ENCODE measurements at regions not wholly inside any gene's neighbourhood (a gene's known extent, or its start where the extent isn't known, plus 50 kb on each side); places are given as distances from the start of the nearest gene placed in this dataset.

DNA sequence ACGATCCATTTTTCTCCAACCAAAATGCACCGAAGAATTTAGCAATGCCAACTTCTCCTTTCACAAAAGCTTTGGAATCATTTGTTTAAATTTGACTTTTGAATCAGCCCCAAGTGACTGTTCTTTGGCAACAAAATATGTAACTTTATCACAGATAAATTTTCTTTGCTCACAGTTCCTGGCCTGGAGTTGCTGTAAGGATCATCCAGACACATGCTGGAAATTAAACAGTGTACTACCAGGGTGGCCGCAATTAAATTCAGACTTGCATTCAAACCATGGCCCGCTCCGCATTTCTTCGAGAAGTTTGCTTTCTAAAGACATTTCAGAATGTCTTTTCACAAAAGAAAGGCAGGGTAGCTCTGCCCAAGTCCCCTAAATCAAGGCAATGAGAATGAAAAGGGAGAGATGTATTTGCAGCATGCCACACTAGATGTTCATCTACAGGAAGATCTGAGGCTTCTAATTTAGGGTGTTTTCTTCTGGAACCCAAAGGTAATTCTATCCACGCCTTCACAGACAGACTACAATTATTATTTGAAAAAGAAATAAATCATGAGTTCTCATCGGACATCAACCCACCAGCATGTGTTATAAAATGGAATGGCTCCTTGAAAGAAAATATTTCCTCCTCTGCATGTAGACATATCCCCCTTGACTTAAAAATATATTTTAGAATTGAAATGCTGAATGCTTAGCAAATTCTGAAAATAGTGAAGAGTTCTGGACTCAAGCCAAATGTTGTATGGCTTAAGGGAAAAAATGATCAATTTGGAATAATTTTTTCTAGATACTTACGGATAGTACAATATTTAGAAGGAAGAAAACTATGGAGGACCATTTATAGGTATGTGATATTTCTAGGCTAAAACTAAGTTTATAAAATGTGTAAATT lies 189.7 kb upstream of the BLID start:
- no peak for DNase-seq (ENCODE audit: low read depth)

DNA sequence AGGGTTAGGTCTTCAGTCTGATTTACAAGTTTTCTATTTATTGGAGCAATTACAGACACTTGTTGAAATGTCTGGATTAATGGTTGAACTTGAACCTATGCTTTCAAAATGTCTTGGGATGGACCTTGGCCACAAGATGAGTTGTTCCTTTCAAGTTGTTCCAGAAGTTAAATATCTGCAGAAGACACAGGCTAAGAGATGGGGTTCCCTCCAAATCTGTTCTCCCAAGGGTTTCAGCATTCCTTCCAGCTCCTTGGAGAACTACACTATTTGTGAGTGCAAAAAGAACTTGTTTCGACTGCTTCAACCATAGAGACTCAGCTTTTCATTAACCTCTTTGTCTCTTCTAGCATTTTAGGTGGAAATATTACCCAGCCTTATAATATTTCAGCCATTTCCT lies 189.0 kb upstream of the BLID start:
- H3K4me3 ChIP-seq (ENCODE audit: low read depth, low read length), result no peak overlapping the region
- DNase-seq (ENCODE audit: low read depth), result no peak

More for the DNA sequence above, 189.7 kb upstream of the BLID start:
- no peak overlapping the region for H3K4me3 ChIP-seq (ENCODE audit: low read depth, low read length)

DNA sequence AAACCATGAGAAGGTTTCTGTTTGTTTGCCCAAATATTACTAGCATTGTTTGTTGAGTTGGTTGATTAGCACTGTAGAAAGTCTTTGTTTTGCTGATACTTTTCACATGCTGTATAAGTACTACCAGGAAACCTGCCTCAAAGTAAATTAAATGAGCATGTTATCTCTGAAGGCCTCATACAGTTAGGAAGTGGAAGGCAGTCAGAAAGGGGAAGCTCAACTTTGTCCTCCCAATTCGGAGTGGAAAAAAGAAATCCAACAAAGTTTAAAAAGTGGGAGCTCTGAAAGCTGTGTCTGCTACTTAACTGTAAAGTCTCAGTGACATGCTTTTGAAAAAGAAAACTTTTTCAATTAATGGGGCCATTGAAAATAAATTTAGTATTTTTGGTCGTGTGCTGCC lies 188.3 kb upstream of the BLID start:
- no peak for DNase-seq (ENCODE audit: low read depth)
- H3K4me3 ChIP-seq (ENCODE audit: low read depth, low read length), result no peak overlapping the region

DNA sequence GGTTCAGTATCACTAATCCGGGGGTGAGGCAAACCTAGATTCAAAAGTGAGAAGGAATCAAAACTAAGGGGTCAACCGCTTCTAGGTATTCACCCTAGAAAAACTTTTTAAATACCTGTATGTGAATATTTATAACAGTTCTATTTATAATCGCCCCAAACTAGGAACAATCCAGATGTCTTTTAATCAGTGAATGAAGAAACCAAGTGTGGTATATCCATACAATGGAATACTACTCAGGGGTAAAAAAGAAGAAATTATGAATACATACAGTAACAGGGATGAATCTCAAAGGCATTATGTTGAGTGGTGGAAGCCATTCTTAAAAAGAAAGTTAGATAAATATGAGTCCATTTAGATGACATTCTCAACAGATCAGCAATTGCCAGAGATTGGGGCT lies 178.0 kb upstream of the BLID start:
- H3K4me3 ChIP-seq (ENCODE audit: low read depth, low read length), result no peak overlapping the region
- no peak for DNase-seq (ENCODE audit: low read depth)

DNA sequence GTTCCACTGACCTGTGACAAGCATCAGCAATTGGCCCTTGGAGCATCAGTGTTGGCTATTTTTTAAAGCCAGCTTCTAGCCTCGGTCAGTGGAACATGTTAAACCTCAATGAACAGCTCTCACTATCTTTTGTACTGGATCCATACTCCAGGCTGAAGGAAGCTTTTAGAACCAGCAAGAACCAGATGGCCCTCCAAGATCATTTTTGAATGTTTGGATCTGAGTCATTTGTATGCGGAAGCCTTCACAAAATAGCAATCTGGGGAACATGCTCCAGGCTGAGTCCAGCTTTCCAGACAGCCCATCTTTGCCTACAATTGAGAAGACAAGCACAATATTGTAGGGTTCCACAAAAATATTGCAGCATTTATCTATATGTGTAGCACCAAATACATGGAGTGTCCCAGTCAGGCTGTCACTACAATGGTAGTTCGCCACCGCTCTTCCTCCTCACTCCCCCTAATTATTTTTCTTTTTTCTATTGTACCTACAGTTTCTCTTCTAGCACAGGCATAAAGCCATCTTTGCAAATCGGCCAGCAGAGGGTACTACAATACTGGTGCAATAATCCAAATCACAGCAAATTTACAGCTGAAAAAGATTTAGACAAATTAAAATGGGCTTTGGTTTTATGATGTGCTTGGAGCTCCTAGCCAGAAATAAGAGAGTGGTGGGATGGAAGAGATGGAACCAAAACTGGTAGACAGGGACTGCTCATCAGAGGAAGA lies 177.4 kb upstream of the BLID start:
- no peak for DNase-seq (ENCODE audit: low read depth)
- H3K4me3 ChIP-seq (ENCODE audit: low read depth, low read length), result no peak overlapping the region

DNA sequence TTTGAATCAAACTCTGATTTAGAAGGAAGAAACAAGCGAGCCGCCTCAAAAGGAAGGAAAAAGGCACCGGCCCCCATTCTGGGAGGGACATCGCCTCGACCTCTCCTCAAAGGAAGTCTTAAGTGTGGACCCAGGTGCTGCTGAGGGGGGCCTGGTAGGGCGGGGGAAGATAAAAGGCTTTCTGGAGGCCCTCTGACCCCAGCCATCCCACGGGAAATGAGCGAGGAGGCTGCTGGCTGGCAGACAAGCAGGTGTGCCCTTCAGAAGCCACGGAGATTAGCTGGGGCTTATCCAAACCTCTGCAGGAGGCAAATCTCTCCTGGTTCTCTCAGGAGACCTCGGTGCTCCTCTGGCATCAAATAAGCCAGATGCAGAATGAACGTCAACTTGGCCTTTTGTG lies 171.4 kb upstream of the BLID start:
- H3K4me3 ChIP-seq (ENCODE audit: low read depth, low read length), result no peak overlapping the region
- DNase-seq (ENCODE audit: low read depth), result no peak

DNA sequence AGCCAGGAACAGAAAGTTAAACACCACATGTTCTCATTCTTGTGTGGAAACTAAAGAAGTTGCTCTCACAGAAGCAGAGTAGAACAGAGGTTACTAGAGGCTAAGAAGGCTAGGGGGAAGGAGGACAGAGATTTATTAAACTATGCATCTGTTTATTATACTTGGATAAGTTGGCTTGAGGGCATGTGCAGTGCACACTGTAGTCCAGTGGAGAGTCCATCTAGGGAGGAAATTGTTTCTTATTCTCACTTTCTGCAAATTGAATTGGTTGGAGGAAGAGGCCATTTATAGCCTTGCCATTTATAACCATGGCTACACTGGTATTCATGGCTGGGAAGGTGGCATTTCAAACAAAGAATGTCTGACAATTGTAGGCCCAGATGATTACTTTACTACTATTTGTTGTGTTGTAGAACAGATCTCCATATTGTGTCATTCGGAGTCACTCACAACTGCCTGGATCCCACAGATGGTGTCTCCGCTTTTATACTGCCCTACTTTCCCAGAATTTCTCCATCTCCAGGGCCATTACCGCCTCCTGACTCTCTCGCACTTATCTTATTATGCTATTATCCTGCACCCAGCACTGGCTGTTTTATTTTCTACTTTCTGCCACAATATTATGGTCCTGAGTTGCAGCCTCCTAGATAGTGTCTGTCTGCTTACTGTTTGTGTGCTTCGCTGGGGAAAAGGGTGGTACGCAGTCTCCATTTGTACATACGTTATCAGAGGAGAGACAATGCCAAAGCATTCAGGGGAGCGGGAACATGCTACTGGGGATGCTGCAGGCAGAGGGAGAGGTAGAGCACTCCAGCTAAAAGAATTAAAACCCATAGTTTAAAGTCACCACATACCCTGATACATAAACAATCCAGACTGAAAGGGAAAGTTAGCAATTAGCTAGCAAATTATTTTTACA lies 169.3 kb upstream of the BLID start:
- DNase-seq (ENCODE audit: low read depth), result no peak
- H3K4me3 ChIP-seq (ENCODE audit: low read depth, low read length), result no peak overlapping the region

DNA sequence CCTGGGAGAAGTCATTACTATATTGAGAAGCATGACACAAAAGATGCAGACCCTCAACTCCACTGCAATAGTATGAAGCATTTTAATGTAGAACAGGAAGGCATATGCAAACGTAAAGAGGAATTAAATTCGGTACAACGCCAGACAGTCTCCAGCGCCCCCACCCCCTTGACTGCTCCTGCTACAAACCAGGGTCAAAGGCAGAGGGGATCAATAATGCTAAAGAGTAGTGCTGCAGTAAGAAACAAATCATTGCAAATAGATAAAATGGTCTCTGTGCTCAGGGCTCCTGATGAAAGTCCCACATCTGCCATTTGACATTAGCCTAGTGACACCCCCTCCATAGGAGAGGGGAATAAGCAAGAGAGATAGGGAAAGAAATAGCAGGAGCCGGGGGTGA lies 164.9 kb upstream of the BLID start:
- H3K4me3 ChIP-seq (ENCODE audit: low read depth, low read length), result no peak overlapping the region
- DNase-seq (ENCODE audit: low read depth), result no peak

DNA sequence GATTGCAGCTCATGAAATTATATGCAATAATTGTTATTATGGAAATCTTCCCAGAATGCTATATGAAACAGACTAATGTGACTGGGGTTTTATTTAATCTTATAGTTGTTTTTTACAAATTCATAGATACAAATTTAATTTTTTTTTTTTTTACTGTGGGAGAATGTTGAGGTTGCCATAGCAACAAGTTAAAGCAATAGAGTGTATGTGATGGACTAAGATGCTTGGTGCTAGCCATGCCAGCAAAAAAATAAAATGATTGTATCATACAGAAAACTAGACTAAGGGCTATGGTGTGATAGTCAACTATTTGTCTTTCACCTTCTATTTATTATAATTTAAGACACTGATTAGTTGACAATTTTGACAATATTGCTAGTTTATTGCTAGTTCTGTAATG lies 163.2 kb upstream of the BLID start:
- DNase-seq (ENCODE audit: low read depth), result no peak
- H3K4me3 ChIP-seq (ENCODE audit: low read depth, low read length), result no peak overlapping the region

DNA sequence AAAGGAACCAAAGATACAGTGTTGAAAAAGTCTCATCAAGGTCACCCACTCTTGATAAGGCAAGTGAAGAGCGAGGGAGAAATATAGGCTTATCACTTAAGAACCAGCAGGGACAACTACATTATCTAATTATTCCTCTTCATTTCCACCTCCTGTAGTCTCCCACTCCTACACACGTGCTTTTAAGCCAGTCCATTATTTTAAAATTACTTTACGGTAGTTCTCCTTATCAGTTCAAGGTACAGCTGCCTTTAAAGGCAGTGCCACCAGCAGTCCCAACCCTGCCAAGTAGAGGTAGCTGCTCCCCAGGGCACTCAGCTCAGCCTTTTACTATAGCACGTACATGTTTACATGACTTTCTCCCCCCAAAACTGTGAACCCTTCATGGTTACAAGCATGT lies 161.5 kb upstream of the BLID start:
- DNase-seq (ENCODE audit: low read depth), result no peak
- H3K4me3 ChIP-seq (ENCODE audit: low read depth, low read length), result no peak overlapping the region

DNA sequence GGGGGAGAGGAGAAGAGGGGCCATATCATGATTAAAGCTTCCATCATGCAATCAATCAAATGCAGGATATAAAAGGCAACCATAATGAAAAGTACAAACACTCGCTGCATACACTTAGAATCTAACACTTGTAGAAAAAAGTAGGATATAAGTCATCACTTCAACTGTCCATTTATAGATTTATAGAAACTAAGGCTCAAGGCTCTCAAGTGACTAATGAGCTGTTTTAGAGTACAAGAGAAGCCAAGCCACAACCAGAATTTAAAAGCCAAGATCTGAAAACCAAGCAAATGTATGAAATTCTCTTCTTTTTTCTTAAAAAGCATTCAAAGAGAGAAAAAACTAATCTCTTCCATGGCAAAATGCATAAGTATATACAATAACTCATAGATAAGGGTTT lies 160.2 kb upstream of the BLID start:
- no peak for DNase-seq (ENCODE audit: low read depth)
- no peak overlapping the region for H3K4me3 ChIP-seq (ENCODE audit: low read depth, low read length)

DNA sequence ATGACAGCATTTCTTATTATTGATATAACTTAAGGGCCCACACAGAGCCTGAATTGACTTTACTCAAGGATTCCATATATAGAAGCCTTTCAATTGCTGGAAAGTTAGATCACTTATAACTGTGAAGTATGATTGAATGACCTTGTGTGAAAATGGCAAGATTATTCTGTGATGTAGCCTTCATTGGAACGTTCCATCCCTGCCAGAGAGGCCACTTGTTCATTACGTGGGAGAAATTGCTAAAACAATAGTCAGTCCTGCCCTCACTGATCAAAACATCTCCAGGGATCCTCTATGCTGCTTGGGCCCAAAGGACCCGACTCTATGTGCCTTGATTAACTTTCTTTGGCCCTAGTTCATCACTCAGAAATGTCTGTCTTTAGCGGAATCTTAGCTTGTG lies 159.5 kb upstream of the BLID start:
- no peak overlapping the region for H3K4me3 ChIP-seq (ENCODE audit: low read depth, low read length)
- DNase-seq (ENCODE audit: low read depth), result no peak

DNA sequence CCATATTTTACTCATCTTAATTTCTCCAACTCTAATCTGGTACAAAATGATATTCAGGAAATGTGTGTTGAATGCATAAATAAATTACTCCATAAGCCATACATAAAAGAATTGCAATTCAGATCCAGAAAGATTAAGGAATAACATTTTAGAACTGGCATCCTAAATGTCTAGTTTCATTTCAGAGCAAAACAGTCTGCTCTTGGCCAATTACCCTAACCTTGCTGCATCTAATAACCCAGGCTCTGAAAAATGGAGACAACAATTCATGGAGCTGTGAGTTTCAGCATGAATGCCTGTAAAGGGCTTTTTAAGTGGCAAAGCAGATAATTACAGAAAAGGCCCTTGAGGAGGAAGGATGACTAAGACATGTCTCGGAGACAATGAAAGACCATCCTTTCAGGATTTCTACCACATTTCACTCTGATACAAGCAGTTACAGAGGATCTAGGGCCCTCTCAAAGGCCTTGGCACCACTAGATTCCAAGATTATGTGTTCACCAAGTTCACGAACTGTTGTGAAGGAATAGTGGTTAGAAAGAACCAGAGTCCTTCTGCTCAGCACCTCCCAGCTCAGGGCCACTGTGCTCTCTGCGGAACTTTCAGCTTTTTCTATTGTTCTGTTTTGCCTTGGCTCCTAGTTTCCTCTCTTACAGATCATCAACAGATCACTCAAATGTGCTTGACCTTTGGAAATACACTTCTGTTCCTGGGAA lies 157.6 kb upstream of the BLID start:
- H3K4me3 ChIP-seq (ENCODE audit: low read depth, low read length), result no peak overlapping the region
- DNase-seq (ENCODE audit: low read depth), result no peak

DNA sequence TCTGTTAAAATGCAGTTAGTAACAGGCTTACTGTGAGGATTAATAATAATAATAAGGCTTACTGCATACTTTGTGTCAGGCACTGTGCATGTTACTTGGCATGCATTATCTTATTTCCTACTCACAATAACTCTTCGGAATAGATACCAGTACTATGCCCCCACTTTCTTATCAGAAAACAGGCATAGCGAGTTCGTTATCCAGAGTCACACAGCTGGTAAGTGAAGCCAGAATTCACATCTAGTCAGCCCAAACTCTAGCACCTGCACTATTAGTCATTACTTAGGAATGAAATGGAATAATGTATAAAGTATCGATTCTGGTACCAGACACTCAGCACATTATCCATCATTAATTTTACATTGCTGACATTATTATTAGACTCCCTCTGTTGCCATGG lies 155.7 kb upstream of the BLID start:
- no peak overlapping the region for H3K4me3 ChIP-seq (ENCODE audit: low read depth, low read length)
- DNase-seq (ENCODE audit: low read depth), result no peak

DNA sequence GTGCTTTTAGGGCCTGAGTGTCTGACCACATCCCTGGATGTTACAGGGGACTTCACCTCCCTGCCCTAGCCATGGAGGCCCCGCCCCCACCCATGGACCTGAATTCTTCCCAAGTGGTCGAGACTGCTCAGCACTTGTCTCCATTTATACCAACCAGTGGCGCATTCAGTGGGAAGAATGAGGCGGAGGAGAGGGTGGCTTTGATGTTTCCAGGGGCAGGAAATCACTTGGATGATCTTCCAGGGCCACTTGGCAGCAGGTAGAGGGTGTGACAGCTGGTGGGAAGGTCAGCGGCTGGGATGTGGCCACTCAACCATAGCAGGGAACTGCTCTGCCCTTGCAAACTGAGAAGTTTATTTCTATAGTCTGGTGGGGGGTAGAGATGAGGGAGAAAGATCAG lies 155.1 kb upstream of the BLID start:
- no peak for DNase-seq (ENCODE audit: low read depth)
- no peak overlapping the region for H3K4me3 ChIP-seq (ENCODE audit: low read depth, low read length)

DNA sequence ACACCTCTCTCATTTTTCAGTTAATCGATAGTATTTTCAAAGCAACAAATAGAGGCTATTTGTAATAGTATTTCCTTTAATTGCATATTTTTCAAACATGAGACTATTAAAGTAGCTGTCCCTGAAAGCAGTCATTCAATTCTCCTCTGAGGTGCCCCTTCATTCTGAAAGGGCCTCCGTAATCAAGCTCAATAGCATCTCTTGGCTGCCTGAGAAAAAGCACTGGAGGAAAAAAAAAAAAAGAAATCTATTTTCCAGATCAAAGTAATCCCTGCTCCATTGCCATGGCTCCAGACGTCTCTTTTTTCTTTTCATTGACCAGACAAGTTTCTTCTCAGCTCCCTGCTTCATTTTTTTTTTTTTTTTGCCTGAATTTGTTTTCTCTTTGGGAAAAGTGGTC lies 154.5 kb upstream of the BLID start:
- DNase-seq (ENCODE audit: low read depth), result no peak
- H3K4me3 ChIP-seq (ENCODE audit: low read depth, low read length), result no peak overlapping the region

DNA sequence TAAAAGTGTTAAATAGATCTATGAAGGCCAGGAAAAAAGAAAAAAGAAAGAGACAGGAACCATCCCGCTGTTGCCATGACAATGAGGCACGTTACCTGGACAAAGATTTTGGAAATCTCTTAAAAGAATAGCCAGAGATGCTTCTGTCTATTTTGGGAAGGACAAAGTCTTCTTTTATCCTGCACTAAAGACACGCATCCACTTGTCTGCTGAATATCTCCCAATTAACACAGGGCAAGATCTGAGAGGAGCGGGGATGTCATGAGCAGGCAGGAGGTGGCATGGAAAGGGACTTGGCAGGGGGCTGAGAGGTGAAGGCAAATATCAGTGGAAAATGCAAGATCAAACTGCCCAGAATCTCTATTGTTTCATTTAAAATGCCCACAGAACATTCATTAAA lies 153.8 kb upstream of the BLID start:
- no peak overlapping the region for H3K4me3 ChIP-seq (ENCODE audit: low read depth, low read length)
- no peak for DNase-seq (ENCODE audit: low read depth)

DNA sequence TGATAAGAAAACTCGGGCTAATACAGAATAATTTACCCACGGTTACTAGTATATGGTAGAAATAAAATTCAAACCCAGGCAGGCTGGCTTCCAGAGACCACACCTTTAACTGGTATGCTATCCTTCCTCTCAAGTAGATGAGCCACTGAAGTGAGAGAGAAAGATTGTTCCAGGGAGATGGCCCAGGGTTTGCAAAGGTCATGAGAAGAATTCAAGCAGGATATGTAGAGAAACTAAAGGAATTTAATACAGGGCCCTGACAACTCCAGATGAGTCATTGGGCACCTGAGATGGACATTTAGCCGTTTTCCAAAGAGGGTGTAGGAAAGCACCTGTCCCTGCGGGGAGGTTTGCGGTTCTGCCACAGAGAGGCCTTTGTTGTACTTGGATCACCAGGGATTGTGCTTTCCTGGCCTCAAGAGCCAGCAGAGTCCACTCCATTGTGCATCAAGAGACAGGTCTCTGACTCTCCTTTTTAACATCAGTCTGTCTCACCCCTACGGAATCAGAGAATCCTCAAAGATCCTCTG lies 152.7 kb upstream of the BLID start:
- DNase-seq (ENCODE audit: low read depth), result no peak

DNA sequence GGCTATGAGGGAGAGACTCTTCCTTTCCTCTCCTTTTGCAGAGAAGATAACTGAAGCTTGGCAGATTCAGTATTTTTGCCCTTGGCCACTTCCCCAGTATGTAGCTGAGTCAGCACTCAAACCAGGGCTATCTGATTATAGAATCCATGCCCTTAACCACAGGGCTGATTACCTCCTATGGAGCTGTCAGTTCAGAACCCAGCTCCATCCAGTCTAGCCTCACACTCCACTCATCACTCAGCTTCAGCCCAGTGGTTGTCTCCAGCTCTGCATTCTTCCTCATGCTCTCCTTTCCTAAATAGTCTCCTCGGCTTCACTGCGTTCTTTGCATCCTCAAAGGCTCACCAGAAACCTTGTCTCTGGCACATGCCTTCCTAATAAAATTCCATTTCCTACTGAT lies 151.6 kb upstream of the BLID start:
- no peak overlapping the region for H3K4me3 ChIP-seq (ENCODE audit: low read depth, low read length)
- no peak for DNase-seq (ENCODE audit: low read depth)

More for the DNA sequence above, 152.7 kb upstream of the BLID start:
- no peak overlapping the region for H3K4me3 ChIP-seq (ENCODE audit: low read depth, low read length)
